B cell (primary cell): ENCODE measurements at regions not wholly inside any gene's neighbourhood (a gene's known extent, or its start where the extent isn't known, plus 50 kb on each side); places are given as distances from the start of the nearest gene placed in this dataset.

Experiments used
- ATAC-seq: fragments of 200-7000 bp; cut with Tn5 transposase; one replicate; pipeline ENCODE4 v1.10.0; 2021; ENCODE audit warnings: low read depth, mild to moderate bottlenecking, moderate number of reproducible peaks, moderate library complexity
- CTCF ChIA-PET: fragments of 350-600 bp; sonication (Branson Sonifier 250); formaldehyde crosslinking; loops from one replicate; lab custom pipeline; 2021; ENCODE audit warnings: antibody characterized with exemption, inconsistent platforms; lab: Charles Lee
- POLR2A ChIA-PET: fragments of 350-600 bp; sonication (Branson Sonifier 250); formaldehyde crosslinking; loops from one replicate; lab custom pipeline; 2021; ENCODE audit warnings: antibody characterized with exemption; lab: Charles Lee
- DNase-seq: peaks from one replicate; pipeline ENCODE4 v3.0.0; 2013
- H2AFZ ChIP-seq: 2 replicates; pipeline ENCODE4 v1.6.1; 2012; ENCODE audit warnings: mild to moderate bottlenecking, low read depth, low read length; ENCODE audit not compliant: insufficient read depth, poor library complexity, severe bottlenecking
- H3K27ac ChIP-seq, 2 donors: 1 replicate in 1 of 2; 2 replicates in 1 of 2; pipeline ENCODE4 v1.5.1; 2012 to 2013; ENCODE audit warnings: low read length in 2 of 2, mild to moderate bottlenecking in 2 of 2, moderate library complexity in 1 of 2
- H3K27me3 ChIP-seq, 4 experiments: fragments of 200-600 bp in 1 of 4; sonication (generic) in 1 of 4; replicated peaks in 1 of 4; 1 replicate in 2 of 4; 2 replicates in 2 of 4; pipeline versions ENCODE4 v1.6.1 to v1.7.0; 2013 to 2016; ENCODE audit warnings: low read length in 3 of 4, mild to moderate bottlenecking in 2 of 4, mixed read lengths in 1 of 4, moderate library complexity in 1 of 4; ENCODE audit not compliant: insufficient read depth in 4 of 4, control insufficient read depth in 3 of 4; ENCODE audit errors: control extremely low read depth in 1 of 4
- H3K36me3 ChIP-seq, 2 experiments: replicated peaks in 1 of 2; 1 replicate in 1 of 2; 2 replicates in 1 of 2; pipeline versions ENCODE4 v1.6.1 to v1.7.1; 2013; ENCODE audit warnings: low read length in 1 of 2; ENCODE audit not compliant: insufficient read depth in 2 of 2, control insufficient read depth in 1 of 2; ENCODE audit errors: control extremely low read depth in 1 of 2, extremely low read depth in 1 of 2
- H3K4me1 ChIP-seq, 2 donors: fragments of 200-600 bp in 1 of 2; sonication (generic) in 1 of 2; 1 replicate in 1 of 2; 2 replicates in 1 of 2; pipeline versions ENCODE4 v1.5.1 to v1.6.1; 2013 to 2017; ENCODE audit warnings: low read length in 2 of 2; ENCODE audit not compliant: control insufficient read depth in 2 of 2, insufficient read depth in 2 of 2
- H3K4me2 ChIP-seq: replicated peaks from 2 replicates; pipeline ENCODE3; 2012; ENCODE audit warnings: mild to moderate bottlenecking, low read depth, low read length; ENCODE audit not compliant: poor library complexity, severe bottlenecking
- H3K4me3 ChIP-seq, 5 experiments: fragments of 200-600 bp in 1 of 5; sonication (generic) in 1 of 5; 1 replicate in 3 of 5; 2 replicates in 2 of 5; pipeline versions ENCODE4 v1.5.1 to v1.7.0; 2011 to 2016; ENCODE audit warnings: low read length in 4 of 5, mild to moderate bottlenecking in 4 of 5, low read depth in 2 of 5, control low read depth in 1 of 5, moderate library complexity in 1 of 5; ENCODE audit not compliant: insufficient read depth in 1 of 5; ENCODE audit errors: control extremely low read depth in 1 of 5, extremely low read depth in 1 of 5
- H3K79me2 ChIP-seq: fragments of 200-600 bp; sonication (generic); one replicate; pipeline ENCODE4 v1.6.0; 2016; ENCODE audit warnings: low read length; ENCODE audit not compliant: control insufficient read depth, insufficient read depth
- H3K9ac ChIP-seq: fragments of 200-600 bp; sonication (generic); 2 replicates; pipeline ENCODE4 v1.6.1; 2017; ENCODE audit warnings: mild to moderate bottlenecking, low read length, moderate library complexity
- H3K9me3 ChIP-seq, 3 donors: one replicate each; pipeline versions ENCODE4 v1.6.1 to v1.7.1; 2013; ENCODE audit warnings: low read length in 2 of 3; ENCODE audit not compliant: control insufficient read depth in 2 of 3, insufficient read depth in 1 of 3; ENCODE audit errors: control extremely low read depth in 1 of 3
- H4K20me1 ChIP-seq: 2 replicates; pipeline ENCODE4 v1.6.0; 2012; ENCODE audit warnings: mild to moderate bottlenecking, low read length; ENCODE audit not compliant: insufficient read depth, control insufficient read depth, poor library complexity, severe bottlenecking
- H3K27ac Mint-ChIP-seq: one replicate; pipeline ENCODE4 v1.8.0; 2021; ENCODE audit warnings: mixed read lengths
- H3K27me3 Mint-ChIP-seq: one replicate; pipeline ENCODE4 v1.8.0; 2021; ENCODE audit warnings: mixed read lengths
- H3K4me1 Mint-ChIP-seq: one replicate; pipeline ENCODE4 v1.8.0; 2021; ENCODE audit warnings: mixed read lengths
- H3K4me3 Mint-ChIP-seq: one replicate; pipeline ENCODE4 v1.8.0; 2021; ENCODE audit warnings: mixed read lengths
- H3K9me3 Mint-ChIP-seq: one replicate; pipeline ENCODE4 v1.8.0; 2022; ENCODE audit warnings: mixed read lengths; ENCODE audit not compliant: insufficient read depth
- CTCF ChIP-seq: fragments of 200-600 bp; IDR thresholded peaks from one replicate; pipeline ENCODE4 v1.8.0; 2022; ENCODE audit warnings: antibody characterized with exemption, mild to moderate bottlenecking
- EZH2 ChIP-seq: IDR thresholded peaks from 2 replicates; pipeline ENCODE4 v1.6.1; 2012; ENCODE audit warnings: borderline replicate concordance, low read depth, mild to moderate bottlenecking, moderate library complexity, low read length; ENCODE audit not compliant: insufficient read depth, poor library complexity, severe bottlenecking
- WGBS: methylation state at CpG from one replicate; pipeline ENCODE4 v1.1.5; 2013; ENCODE audit warnings: missing lambda C conversion rate; ENCODE audit not compliant: insufficient coverage; 5-methylcytosine and 5-hydroxymethylcytosine counted together
- intact Hi-C: fragments of 100-400 bp; cut with micrococcal nuclease; formaldehyde crosslinking; loops from one replicate; pipeline ENCODE4 v1.10.0; 2022

GRCh38 chr15:95274101-95274500 is 1042.7 kb downstream of the MCTP2 start:
- Histone ChIP-seq H3K9ac (no peak overlapping the region), H3K4me3 (no peak overlapping the region), H3K4me2 (no peak overlapping the region), H3K36me3 (no peaks in the 10 kb centered on the region), H2AFZ (no peak overlapping the region), H3K27me3 (no peaks in the 10 kb centered on the region), H3K9me3 (no peaks in the 10 kb centered on the region), H4K20me1 (no peaks in the 10 kb centered on the region), H3K27ac (no peak overlapping the region), H3K4me1 (no peaks in the 10 kb centered on the region), H3K79me2 (no peaks in the 10 kb centered on the region)
- CTCF ChIA-PET, result no interaction called here
- intact Hi-C loops, result no loop called here
- DNase-seq, result no peak
- H3K4me3 Mint-ChIP-seq, result no peak overlapping the region
- no peak for ATAC-seq
- H3K4me1 Mint-ChIP-seq, result no peaks in the 10 kb centered on the region
- TF ChIP-seq CTCF, result no peak
- TF ChIP-seq EZH2, result no peak
- no peaks in the 10 kb centered on the region for H3K27me3 Mint-ChIP-seq
- POLR2A ChIA-PET, result no interaction called here
- no CpG with 5 or more reads among the region's 4 CpGs for WGBS
- H3K27ac Mint-ChIP-seq, result no peak overlapping the region
- peaks cover 3% of the 10 kb centered on the region for H3K9me3 Mint-ChIP-seq

GRCh38 chr15:95277266-95277665 is 1045.9 kb downstream of the MCTP2 start:
- Histone ChIP-seq H4K20me1 (no peaks in the 10 kb centered on the region), H2AFZ (no peak overlapping the region), H3K36me3 (no peaks in the 10 kb centered on the region), H3K4me1 (no peaks in the 10 kb centered on the region), H3K27me3 (no peaks in the 10 kb centered on the region), H3K79me2 (no peaks in the 10 kb centered on the region), H3K9me3 (peaks cover 0 to 3% (median 0%) of the 10 kb centered on the region in 3 donors), H3K9ac (no peak overlapping the region), H3K4me2 (no peak overlapping the region), H3K4me3 (no peak overlapping the region), H3K27ac (no peak overlapping the region)
- DNase-seq, result no peak
- TF ChIP-seq EZH2 (no peak), CTCF (no peak)
- WGBS, result 100% methylated on average over 3 of the region's 3 CpGs
- H3K4me1 Mint-ChIP-seq, result no peaks in the 10 kb centered on the region
- CTCF ChIA-PET, result interaction anchor here (1.0 kb wide), 1 partner anchor 17 kb away, joined by 3 read pairs; no protein-coding TSS in a partner anchor
- H3K9me3 Mint-ChIP-seq, result no peaks in the 10 kb centered on the region
- no peak overlapping the region for H3K4me3 Mint-ChIP-seq
- H3K27ac Mint-ChIP-seq, result no peak overlapping the region
- intact Hi-C loops, result no loop called here
- POLR2A ChIA-PET, result no interaction called here
- H3K27me3 Mint-ChIP-seq, result no peaks in the 10 kb centered on the region
- no peak for ATAC-seq
